ENCODE measurements at regions not wholly inside any gene's neighbourhood (a gene's known extent, or its start where the extent isn't known, plus 50 kb on each side); places are given as distances from the start of the nearest gene placed in this dataset.

GRCh38 chr6:168181316-168181715, 102.3 kb upstream of the FRMD1 start:
- TF ChIP-seq EP300 (IDR thresholded peaks at IDR 0.05) (no peak), CTCF (IDR thresholded peaks at IDR 0.05) (no peak), POLR2A (IDR thresholded peaks at IDR 0.05) (no peak)

All from ovary (tissue), 3 donors.